HG02610 (cell line): ENCODE measurements at regions not wholly inside any gene's neighbourhood (a gene's known extent, or its start where the extent isn't known, plus 50 kb on each side); places are given as distances from the start of the nearest gene placed in this dataset.

ENCODE experiments used
- ATAC-seq: cut with Tn5 transposase; IDR thresholded peaks from one replicate; pipeline ENCODE4 v1.9.1; 2021; ENCODE audit warnings: mild to moderate bottlenecking, moderate library complexity; ENCODE audit not compliant: unreplicated experiment

DNA sequence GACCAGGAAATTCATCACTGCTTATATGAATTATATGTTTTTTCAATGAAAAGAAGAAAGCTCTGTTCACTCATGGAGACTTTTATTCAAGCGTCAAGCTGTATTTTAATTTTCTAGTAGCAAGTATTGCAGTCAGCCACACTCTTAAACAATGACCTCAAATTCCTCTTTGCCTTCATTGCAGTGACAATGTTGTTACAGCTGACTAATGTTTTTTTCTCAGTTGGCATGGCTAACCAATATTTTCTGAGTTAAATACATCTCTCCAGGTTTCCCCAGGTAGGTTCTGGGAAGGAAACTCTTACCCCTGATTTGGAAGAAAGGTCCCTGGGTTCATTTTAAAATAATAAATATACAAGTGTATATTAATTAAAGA is 241.5 kb downstream of the WDR11 start:
- no peak for ATAC-seq

DNA sequence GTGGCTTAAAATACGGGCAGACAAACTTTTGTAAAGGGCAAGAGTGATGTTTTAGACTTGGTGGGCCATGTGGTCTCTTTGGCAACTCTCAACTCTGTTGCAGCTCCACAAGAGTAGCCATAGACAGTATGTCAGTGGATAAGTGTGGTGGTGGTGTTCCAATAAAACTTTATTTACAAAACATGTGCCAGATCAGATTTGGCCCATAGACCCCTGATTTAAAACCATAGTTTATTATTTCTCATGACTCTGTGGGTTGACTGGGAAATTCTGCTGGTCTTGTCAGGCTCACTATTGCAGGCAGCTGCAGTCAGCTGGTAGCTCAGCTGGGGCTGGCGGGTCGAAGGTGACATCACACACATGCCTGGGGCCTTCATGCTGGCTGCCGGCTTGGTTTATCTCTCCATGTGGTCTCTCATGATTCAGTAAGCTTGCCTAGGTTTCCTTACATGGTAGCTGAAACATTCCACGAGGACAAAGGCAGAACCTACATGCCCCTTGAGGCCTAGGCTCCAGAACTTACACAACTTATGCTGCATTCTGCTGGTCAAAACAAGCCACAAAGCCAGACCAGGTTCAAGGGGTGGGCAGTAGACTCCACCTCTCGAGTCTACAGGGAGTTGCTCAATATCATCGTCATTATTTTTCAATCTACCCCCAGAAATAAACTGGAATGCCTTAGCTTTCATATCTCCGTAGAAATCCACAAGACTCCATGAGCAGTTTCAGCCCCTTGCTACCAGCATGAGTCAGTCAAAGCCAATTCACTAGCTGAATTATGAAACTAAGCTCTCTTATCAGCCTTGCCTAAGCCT is 245.7 kb downstream of the WDR11 start:
- no peak for ATAC-seq

DNA sequence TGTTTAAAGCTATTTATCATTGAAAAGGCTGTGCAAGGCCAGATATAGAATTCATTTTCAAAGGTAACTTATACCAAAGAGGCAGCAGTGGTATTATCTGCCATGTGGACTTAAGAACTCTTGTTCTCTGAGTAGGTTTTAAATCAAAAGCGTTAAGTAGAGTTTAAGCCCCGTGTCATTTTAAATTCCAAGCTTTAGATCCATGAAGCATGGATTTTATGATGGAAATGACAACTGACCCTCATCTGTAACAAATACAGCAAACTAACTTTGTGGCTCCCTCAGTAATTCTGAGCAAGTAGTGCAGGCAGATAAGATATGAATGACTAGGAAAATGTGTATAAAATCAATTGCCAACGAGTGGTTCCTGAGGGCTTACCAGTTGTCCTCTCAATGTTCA is 247.0 kb downstream of the WDR11 start:
- no peak for ATAC-seq

DNA sequence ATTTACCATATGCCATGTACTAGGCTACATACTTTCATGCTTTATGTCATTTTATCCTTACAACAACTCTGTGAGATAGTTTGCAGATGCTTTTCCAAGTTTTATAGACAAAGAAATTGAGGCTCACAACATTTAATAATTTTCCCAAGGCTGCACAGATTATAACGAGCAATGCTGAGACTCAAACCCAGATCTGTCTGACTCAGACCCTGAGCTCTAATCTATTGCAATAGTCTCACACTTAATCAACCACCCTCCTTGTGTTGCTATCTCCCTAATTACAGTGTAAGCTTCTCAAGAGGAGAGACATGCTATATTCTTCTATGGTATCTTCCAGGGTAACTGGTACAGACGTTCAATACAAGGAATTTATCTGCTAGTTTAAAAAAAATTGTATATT is 247.6 kb downstream of the WDR11 start:
- ATAC-seq: no peak

DNA sequence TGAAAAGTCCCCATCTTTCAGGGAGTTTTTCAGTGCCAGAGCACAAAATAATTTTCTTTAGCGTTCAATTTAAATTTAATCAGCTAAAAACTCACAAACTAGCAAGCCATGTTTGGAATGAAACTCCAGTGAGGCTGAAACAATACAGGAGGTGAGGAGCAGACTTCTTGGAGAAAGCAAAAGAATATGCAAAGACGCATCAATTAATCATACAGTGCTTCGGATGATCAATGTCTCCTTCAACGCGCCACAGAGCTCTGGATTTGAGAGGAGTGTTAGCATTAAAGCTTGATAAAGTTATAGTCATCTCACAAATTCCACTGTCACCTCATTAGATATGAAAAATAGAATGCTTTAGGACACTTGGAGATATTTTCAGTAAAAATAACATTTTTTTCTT is 248.0 kb downstream of the WDR11 start:
- no peak for ATAC-seq

DNA sequence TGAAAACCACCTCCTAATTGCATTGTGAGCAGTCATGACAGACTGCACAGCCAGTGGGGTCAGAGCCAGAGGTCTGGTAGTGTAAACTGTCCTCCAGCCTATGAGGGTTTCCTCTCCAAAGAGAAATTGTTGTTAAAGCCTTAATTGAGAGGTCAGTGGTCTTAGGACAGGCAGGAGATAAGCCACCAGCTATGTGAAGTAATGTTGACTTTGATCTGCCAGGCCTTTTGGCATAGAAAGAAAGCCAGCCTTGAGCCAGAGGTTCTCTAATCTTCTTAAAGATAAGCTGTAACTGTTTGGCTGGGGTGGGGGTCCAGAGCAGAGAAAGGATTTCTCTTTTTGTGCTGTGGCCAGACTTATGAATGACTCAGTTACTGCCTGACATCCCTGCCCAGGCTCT is 248.4 kb downstream of the WDR11 start:
- ATAC-seq: no peak

DNA sequence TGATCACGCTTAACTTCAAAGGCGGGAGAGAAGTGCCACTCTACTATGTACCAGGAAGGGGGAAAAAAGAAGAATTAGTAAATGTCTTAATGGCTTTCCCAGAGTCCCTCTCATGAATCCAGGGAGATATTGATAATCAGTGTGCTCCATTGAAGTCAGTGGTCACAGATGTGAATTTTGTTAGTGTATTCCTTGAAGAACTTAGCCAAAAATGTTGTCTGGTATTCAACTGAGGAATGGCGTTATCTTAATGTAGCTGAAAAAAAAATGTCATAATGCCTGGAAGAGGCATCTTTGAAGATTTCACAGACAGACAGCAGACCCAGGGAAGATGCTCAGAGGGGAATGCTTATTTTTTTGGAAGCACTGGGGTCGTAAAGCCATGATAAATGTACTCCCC is 250.4 kb downstream of the WDR11 start:
- ATAC-seq: no peak

DNA sequence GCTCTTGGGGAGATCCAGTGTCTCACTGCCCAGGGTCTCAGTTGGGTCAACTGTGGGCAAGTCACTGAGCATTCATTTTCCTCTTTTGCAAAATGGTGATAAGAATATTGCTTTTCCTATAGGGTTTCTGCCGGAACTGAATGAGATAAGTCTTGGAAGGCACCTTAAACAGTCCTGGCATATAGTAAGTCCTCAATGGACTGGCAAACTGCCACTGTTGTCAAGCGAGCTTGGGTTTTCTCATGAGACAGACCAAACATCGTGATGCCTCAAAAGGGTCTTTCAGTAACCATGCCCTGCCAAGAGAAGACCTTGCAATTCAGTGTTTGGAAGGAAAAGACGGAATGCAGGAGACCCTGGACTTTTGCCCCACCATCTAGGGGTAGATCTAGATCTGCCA is 251.5 kb downstream of the WDR11 start:
- ATAC-seq: no peak

DNA sequence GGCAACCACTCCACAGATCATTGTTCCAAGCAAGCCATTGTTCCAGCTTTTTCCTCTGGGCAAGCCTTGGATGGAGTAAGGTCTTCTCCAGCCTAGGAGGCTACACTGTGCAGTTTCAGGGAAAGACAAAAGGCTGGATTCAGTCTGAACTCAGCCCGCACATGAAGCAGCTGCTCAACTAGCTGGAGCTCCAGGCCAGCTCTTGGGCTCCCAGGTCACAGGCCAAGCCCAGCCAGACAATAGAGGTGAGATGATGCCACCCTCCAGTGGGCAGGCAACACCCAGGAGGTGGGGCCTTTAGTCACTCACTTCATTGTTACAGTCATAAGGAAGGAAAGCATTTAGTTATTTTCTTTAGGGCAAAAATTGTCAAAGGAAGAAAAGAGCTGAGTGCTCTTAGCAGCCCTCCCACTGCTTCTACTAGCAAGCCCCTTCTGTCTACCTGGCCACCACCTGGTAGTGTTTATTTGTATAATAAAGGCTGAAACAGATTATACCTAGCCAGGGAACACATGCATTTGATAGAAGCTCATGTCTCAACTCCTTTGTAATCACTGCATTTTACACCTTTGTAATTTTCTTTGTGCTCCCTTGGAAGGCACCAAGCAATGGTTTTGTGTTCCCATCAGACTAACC is 253.4 kb downstream of the WDR11 start:
- ATAC-seq: no peak

DNA sequence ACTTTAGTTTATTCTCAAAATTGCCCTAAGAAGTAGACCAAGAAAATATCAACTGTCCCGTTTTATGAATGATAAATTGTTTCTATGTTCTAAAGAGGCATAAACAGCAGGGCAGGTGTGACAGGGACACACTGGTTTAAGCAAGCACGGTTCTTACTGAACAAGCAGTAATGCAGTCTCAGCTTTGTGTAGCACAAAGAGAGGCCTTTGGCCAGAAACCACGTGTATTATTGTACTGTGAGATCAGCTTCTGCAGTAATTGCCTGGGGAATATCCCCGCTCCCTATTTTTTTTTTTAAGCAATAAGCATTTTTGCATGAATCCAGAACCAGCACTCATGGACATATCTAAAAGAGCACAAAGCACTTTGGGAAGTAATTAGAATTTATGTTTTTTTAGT is 255.4 kb downstream of the WDR11 start:
- ATAC-seq: no peak

DNA sequence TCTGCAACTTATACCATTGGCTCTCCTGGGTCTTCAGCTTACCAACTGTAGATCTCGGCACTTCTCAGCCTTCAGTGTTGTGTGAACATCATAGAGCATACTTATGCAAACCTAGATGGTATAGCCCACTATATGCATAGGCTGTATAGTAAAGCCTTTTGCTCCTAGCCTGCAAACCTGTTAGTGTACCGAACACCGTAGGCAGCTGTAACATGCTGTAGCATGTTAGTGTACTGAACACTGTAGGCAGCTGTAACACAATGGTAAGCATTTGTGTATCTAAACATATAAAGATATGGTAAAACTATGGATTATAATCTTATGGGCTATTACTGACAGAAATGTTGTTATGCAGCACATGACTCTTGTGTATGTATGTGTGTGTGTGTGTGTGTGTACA is 256.9 kb downstream of the WDR11 start:
- no peak for ATAC-seq

DNA sequence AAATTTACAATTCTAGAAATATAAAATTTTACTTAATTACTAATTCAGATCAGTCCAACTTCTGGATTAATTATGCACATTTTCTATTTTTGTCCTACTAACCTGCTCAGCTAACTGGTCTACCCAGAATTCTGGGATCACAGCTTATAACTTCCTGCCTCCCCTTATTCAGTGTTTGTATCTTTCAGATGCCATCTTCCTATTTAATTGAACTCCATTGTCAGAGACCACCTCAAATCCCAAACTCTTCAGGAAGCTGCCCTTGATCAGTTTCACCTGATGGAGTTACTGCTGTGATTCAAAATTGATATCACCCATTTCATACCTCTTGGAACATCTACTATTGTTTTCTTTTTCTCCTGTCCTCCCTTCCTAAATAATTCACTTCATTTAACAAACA is 259.2 kb downstream of the WDR11 start:
- no peak for ATAC-seq

DNA sequence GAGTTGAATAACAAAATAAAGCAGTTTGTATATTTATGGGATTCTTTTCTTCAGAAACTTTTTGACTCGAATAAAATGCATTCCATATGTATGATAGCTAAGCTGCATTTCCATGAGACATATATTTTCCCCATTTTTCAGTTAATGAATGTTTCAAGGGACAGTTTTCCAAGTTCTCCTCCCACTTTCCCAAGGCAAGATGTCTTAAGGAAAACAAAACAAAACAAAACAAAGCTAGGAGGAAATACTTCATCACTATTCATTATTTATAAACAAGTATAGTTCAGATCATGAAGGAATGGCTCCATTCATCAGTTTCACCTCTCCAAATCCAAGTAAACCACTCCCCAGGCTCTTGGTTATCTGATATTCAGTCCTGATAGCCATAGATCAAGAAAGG is 261.0 kb downstream of the WDR11 start:
- ATAC-seq: no peak

DNA sequence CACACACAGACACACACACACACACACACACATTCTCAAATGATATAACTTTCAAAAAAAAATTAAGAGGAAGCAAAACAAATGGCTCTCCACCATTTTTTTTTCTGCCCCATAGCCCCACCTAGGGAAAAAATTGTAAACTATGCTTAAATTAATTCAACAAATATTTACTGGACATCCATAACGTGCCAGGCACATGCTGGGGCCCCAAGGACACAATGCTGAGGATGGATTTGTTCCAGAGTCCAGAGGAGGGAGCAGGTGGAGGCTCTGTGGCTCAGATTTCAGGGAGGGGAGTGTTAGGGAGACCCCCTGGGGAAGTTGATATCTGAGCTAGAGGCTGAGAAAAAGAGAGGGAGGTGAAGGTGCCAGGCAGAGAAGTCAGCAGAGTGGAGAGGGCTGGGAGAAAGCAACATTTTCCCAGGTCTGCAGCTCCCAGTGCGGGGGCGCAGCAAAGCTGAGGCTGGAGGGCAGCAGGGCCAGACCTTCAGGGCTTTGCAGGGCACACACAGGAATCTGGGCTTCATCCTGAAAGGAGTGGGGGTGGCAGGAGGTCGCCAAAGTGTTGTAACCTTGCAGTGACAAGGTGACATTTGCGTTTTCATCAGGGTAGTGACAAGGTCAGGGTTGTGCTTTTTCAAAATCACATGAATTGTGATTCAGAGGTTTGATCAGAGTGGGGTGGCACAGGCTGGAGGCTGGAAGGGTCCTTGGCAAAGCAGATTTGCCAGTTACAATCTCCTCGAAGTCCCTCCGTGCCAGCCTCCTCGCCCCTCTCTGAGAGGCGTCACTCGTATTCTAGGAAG is 261.6 kb downstream of the WDR11 start:
- no peak for ATAC-seq

DNA sequence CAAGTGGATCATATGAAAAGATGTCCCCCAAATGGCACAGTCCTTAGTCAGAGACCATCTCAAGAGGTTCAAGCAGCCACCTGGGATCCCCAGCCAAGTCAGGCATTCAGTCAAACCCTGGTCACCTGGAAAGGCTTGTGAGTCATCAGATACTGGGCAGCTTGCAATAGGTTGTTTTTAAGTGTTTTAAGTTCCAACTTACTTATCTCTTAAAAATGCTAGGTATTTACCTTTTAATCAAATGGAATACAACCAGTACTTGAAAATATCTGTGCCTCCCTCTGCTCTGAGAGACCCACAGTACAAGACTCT is 262.2 kb downstream of the WDR11 start:
- ATAC-seq: no peak

DNA sequence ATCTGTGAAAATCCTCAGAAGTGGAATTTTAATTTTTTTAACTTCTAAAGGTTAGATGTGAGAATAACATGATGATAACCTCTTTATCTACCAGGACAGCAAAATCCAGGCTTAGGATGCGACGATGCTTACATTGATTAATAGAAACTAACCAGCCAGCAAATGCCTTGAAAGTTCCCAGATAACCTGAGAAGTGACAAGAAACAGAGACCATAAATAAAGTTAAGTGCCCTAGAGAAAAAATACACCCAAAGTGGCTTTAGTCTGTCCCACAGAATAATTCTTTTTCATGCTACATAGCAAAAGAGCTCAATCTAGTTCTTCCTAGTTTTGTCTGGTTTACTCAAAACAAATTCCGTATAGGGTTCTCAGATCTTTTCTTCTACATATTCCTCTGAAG is 262.7 kb downstream of the WDR11 start:
- no peak for ATAC-seq

DNA sequence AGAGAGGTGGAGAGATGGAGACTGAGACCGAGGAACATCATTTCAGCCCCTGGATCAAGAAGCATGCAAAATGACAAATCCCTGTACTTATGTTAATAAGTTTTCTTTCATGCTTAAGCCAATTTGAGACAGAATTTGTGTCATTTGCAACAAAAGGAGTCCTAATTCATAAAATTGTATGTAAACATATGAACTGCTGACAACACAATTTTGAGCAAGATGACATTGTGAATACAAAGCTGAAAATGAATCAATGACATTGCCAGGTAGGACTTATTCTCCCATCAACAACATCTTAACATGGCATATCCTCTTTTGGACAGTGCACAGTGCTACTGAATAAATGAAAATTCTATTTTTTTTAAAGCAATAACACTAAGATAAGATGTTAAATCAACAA is 264.0 kb downstream of the WDR11 start:
- no peak for ATAC-seq

DNA sequence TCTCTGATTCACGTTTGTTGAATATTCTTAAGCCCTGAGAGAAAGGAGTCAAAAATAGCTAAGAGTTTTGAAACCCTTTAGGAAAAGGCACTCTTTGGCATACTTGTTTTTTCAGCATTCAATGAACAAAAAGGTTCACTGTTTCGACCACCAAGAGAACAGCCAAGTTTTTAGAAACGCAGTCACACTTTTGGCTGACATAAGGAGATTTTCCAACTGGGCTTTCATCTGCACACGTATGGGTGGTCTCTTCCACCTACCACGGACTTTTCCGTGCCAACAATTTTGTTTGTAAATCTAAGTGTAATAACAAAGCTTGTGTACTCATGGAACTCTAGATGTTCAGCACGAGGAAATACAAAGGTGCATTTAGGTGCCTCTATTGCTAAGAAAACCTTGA is 270.3 kb downstream of the WDR11 start:
- ATAC-seq: no peak

DNA sequence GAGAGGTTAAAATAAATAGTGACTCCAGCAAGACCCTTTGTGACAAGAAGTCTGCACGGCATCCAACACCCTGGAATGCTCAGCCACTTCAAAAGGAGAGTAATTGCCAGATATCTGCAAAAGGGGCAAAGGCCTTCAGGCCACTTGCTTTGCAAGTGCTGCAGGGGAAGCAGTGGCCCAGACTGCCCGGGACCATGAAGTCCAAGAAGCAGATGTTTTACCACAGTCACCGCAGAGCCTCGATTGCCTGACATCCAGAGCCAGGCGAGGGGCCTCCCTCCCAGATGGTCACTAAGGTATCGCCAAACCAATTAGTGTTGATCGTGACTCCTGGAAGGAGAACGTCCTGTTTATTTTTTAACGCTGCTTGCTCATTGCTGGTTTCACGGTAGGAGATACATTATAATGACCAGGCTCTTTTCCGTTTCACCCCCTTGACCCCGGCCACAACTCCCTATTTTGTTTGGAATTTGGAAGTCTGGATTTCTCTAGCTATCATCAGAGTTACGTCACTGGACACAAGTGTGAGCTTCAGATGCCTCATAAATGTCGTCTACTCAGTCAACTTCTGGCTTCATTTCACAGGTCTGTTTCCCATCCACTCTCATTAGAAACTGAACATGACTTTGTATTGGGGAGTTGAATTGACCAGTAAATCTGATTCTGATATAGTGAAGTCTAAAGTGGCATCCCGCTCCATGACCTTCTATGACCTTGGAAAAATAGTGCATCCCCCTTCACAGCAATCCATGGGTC is 276.2 kb downstream of the WDR11 start:
- ATAC-seq: no peak

DNA sequence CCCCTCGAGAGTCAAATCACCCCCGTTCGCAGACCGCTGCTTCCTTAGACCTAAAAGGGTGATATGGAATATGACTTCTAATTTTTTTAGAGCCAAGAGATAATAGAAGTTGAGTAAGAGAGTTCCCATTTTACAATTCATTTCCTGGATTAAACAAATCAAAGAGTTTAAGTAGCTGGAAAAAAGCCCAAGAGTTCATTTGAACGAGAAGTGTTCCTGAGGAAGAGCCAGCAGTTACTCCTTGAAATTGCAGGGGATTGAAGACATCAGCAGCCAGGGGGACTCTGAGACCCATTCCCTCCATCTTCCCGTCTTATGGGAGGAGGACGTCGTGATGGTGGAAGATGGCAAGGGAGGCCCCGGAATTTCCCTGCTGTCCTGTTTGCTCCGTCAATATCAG is 277.0 kb downstream of the WDR11 start:
- no peak for ATAC-seq

DNA sequence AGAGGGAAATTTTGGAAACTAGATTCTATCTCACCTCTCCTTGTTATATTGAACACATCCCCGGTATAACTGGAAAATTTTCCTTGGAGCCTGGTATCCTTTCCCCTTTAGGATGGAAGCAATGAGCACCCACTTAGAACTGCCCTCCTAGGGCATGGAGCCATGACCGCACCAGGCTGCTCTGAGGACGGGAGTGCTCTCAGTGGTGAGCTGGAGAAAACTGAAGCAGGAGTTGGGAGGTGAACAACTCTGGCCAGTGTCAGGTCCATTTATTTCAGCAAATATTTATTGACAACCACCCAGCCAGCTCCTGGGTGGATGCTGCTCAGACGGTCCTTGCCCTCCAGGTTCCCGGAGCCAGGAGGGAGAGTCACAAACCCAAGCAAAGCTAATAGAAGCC is 278.1 kb downstream of the WDR11 start:
- no peak for ATAC-seq

DNA sequence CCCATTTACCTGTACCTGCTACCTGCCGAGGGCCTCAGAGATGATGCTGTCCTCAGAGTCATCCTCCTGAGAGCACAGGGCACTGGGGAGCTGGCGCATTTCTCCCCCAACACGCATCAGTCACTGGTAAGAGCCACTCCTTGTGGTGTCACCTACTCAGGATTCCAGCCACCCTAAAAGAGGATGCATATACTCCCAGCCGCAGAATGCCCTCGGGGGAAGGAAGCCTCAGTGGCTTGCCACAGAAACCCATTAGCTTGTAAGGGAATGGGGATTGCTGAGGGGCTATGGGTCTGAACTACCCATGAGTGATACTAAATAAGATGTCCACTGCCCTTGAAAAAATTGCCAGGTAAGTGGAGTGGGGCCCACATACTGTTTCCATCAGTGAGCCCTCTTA is 279.2 kb downstream of the WDR11 start:
- no peak for ATAC-seq
